GM21526 (cell line): ENCODE measurements at regions not wholly inside any gene's neighbourhood (a gene's known extent, or its start where the extent isn't known, plus 50 kb on each side); places are given as distances from the start of the nearest gene placed in this dataset.

Experiments used
- ATAC-seq: cut with Tn5 transposase; IDR thresholded peaks from one replicate; pipeline ENCODE4 v1.9.1; 2021; ENCODE audit warnings: moderate library complexity; ENCODE audit not compliant: unreplicated experiment, low FRiP score

DNA sequence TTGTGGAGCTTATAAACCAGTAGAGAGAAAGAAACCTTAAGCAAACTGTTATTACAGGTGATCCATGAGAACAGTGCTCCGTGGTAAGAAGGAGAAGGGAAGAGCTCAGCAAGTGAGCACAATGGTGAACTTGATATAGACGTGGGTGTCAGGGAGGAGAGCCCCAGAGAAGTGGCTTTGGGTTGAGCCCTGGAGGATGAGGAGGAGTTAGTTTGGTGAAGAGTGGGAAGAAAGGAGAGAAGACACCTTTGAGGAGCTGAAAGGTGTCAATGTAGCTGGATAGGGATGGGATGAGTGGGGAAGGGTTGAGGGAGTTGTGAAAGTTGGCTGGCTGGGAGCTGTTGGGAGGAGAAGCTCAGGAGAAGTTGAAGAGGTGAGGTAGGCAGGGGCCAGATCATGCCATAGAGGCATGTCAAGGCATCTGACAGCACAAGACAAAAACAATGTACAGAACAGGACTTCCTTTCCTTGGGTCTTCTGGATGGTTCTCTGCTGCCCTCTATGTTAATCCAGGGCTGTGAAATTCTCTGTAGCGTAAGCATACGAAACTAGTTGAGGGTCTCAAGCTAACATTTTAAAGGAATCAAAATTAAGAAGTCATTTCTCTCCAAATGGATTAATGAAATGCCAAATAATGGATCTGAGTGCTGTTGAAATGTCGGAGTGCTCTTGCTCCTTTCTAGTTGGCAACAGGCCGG, 501.9 kb downstream of the KDM4C start:
- no peak for ATAC-seq

DNA sequence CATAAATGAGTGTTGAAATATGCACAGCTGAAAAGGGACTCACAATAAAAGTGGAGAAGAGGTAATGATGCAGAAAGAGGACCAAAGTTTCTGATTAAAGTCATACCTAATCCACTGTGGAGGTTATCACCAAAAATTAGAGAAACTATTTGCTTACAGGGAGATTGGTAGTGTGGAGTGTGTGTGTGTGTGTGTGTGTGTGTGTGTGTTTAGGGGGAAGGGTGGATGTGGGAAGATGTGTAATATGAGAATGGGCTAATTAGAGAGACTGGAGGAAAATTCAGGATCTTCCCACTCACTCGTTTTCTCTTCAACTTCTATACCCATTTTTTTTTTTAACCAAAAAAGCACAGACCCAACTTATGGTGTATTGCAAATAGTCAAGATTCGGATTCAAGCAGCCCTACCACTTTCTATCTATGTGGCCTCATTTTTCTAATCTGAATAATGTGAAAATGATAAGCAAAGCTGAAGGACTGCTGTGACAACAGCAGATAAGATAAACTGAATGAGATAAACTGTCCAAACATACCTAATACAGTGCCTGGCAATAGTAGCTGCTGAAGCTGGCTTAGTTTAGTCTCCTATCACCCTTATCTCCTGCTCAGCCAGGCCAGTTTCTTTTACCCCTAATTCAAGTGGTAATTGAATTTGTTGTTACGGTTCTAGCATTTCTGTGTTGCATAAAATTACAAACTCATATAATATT, 501.1 kb downstream of the KDM4C start:
- no peak for ATAC-seq

DNA sequence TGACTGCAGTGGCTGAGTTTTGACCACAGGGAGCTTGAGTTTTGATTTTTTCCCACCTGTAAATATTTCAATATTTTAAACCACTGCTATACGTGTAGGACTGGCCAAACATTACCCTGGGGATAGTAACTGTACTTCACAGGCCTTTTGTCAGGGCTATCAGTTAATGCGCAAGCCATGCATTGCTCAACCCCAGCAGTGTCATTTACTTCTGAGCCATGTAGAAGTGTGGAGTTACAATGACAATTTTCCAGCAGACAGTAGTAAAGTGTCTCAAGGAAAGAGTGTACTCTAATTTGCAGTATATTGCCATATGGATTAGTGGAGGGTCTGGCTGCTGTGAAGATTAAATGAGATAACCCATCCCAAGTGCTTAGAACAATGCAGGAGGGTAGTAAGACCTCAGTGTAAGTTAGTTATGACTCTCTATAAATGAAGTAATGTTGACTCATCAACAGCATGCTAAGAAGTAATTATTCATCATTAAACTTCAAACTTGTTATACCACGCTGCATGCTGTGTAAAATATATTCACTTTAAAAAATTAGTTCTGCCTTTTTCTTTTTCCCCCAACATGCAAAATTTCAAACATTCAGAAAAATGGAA, 489.2 kb downstream of the KDM4C start:
- ATAC-seq = no peak

DNA sequence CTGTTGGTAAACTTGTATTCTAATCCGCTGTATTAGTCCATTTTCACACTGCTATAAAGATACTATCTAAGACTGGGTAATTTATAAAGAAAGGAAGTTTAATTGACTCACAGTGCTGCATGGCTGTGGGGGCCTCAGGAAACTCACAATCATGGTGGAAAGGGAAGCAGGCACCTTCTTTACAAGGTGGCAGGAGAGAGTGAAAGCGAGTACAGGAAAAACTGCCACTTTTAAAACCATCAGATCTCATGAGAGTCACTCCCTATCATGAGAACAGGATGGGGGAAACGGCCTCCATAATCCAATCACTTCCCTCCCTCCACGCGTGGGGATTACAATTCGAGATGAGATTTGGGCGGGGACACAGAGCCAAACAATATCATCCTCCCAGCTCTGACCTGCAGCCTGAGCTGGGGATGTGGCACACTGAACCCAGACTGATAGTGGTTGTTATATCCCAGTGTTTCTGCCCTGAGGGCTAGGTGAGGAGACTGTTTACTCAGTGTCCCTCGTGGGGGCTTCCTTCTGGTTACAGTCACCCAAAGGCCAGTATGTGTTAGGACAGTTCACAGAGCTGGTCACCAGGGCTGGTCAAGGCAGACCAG, 488.3 kb downstream of the KDM4C start:
- ATAC-seq = no peak

DNA sequence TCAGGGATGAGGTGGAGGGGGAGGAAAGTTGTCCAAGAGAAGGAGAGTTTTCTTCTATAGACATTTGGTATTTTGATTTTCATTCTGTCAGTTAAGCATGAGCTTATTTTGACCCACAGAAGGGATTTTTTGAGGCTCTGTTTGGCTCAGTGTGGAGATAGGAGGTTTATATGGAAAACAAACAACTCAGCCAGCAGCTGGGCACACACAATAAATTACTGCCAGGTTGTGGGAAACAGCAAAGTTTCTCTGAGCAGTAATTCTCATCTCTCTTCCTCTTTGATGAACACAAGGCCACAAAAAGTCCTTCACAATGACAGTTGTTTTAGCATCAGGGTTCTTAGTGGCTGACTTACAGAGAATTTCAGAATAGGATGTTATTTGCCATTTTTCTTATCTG, 486.1 kb downstream of the KDM4C start:
- no peak for ATAC-seq

DNA sequence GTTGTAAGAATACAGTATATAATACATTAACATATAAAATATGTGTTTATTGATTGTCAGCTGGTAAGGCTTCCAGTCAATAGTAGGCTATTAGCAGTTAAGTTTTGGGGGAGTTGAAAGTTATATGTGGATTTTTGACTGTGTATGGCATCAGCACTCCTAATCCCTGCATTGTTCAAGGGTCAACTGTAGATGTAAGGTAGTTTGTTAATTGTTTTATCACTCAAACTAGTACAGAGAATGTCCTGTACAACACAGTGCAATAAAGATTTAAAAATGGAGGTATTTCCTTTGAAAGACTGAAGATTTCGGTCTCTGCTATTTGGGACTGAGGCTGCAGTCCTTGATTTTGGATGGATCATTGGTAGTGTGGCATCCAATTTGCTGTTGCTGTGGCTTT, 484.4 kb downstream of the KDM4C start:
- ATAC-seq = no peak

DNA sequence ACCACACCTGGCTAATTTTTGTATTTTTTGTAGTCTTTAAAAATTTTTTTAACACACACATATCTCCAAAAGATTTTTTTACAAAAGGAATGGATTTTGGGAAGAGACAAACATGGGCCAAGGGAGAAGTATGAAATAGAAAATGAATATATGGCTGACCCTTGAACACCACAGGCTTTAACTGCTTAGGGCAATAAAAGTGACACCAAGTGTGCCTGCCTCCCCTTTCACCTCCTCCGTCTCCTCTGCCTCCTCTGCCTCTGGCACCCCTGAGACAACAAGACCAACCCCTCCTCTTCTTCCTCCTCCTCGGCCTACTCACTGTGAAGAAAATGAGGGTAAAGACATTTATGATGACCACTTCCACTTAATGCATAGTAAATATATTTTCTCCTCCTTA, 483.9 kb downstream of the KDM4C start:
- no peak for ATAC-seq

DNA sequence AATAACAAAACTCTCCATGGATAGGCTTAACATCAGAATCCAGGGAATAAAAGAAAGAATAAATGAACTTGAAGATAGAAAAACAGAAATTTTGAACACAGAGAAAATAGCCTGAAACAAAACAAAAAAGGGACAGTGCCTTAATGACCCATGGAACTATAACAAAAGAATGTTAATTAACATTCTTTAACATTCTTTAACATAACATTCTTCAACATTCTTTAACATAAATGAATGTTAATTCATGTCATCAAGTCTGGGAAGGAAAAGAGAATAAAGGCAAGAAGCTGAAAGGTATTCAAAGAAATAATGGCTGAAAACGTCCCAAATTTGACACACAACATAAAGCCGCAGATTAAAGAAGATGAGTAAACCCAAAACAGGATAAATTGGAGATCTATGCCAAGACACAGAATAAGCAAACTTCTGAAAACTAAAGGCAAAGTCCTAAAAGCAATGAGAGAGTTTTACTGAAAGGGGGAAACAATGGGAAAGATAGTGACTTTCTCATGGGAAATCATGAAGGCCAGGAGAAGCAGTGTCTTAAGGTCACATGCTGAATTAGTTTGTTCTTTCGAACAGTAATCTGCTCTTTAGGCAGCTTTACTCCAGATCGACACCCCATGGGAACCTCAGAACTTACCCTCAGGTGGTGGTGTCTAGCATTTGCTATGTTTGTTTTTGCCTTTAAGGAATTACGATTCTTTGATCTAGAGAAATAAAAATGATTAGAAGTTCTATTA, 483.0 kb downstream of the KDM4C start:
- ATAC-seq = no peak

DNA sequence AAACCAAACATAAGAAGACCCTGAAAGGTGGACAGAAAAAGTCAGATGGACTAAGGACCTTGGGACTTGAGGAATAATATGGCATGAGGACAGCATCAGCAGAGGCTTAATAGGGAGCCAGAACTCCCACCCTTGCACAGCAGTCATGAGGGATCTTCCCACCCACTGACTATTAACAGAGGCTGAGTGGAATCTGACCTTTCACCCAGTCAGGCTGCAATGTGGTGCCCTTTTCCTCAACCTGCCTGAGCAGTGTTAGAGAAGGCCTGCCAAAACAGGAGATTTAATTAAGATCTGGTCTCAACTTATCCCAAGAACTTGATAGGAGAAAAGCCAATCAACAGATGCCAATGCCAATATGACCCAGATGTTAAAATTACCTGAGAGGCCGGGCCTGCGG, 481.9 kb downstream of the KDM4C start:
- no peak for ATAC-seq

DNA sequence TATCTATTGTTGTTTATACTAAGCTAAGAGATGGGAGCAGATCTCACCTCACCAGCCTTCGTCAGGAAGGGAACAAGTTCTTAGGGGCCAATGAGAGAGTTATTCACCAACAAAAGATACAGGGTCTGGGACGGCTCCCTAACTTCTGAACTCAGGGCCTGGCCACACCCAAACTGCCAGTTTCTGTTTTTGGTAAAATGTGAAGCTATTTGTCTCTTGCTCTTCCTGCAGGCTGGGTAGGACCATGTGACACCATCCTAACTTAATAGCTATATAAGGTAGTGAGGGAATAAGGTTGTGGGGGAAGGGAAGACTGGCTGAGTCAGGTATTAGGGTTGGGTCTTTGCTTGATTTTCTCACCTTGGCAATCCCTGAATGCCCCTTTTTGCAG, 480.5 kb downstream of the KDM4C start:
- no peak for ATAC-seq

DNA sequence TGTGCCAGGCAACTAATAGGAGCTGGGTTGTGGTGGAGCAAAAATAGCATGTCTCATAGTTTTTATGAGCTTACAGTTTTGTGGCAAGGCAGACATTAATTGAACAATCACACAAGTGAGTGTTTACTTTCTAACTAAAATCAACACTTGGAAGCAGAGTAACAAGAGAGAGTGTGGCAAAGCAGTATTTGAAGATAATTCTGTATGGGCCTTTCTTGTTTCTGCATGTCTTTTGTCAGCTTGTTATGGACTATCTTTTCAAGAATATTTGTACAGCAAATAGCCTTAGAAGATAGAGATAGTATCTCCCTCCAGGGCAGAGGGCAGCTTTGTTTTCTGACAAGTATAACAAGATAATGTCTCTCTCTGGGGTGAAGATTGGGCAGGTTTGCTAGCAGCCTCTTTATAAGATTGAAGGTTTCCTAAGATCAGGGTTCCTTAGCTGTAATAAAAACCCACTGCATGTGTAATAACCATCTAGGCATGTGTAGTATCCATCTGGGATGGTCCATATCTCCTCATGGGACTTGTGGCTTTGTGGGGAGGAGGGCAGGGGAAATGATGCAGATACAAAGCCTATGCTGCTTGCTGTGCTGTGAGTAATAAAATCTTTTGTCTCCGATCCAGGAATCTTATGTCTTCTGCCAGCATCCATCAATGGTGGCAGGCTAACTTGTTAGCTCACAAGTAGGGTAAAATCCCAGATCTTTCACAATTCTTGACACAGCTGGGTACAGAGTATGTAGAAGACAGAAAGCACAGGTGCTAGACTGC, 479.9 kb downstream of the KDM4C start:
- ATAC-seq = no peak

DNA sequence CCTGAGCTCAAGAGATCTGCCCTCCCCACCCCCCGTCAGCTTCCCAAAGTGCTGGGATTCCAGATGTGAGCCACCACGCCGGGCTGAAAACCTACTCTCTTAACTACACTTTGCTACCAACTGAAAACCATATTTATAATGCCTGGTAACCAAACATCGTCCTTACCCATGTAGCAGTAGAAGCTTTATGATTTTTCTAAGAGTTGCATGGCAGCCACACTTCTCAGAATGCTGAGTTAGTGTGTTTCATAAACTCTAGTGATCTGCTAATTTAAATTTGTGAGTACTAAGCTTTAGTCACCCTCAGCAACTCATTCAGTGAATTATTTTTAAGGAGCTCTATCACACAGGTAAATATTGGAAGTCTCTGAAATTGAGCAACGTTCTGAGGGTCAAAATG, 478.4 kb downstream of the KDM4C start:
- no peak for ATAC-seq

DNA sequence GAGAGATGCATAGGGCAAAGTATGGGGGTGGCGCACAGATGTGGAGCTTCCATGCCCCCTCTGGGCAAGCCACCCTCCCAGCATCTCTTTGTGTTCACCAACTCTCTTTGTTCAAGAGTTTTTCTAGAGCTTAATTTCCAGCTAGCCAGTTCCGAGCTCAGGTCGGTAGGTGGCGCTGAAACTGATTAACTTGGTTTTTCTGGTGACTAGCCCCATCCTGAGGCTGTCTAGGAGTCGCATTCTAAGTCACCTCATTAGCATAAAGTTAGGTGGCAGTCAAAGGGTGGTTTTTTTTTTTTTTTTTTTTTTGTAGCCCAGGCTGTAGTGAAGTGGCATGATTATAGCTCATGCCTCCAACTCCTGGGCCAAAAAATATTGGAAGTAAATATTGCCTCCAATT, 476.4 kb downstream of the KDM4C start:
- ATAC-seq = no peak

DNA sequence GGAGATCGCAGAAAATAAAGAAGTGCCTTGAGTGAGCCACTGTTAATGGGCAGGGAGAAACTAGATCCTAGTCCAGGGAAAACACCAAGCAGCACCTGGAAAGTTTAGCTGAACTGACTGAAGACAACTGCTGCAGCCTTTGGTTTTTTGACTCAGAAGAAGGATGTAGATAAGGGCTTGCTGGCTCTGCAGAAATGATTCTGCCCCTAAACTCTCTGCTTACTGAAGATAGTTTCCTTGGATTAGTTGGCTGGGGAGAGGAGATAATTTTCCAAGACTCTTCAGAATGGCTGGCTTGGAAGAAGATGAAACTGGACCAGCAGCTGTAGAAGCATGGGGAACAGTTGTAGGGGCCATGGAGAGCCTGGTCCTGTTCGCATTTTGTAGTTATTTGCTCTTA, 471.8 kb downstream of the KDM4C start:
- ATAC-seq = no peak

DNA sequence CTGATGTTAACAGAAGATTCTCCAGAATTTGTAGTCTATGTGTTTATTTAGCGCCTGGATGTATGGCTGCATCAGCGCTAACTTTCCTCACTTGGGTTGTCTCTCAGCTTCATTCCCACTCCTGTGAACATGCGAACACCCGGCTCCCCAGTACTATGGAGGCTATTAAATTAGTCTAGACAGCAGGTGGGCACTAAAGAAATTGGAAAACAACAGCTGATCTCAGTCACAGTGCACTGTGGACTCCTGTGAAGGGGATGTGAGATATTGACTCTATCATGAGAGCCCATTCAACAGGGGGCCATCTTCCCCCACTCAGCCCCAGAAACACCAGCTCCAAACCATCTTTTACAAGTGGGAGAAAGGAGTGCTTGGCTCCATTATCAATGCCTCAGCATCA, 471.0 kb downstream of the KDM4C start:
- no peak for ATAC-seq

DNA sequence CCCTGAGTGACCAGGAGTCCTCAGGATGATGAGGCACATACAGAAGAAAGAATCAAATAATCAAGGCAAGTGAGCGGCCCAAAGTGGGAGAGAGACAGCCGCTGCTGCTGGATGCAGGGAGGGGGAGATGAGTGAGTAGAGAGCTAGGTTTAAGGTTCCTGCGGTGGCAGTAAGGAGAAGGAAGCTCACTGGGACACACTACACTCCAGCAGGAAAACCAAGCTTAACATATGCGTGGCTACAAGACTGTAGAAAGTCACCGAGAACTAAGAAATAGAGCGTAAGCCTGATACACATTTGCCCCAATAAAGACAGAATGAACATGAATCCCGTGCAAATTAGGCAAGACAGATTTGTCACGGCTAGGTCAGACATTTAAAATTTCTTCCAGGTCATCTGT, 470.2 kb downstream of the KDM4C start:
- no peak for ATAC-seq

DNA sequence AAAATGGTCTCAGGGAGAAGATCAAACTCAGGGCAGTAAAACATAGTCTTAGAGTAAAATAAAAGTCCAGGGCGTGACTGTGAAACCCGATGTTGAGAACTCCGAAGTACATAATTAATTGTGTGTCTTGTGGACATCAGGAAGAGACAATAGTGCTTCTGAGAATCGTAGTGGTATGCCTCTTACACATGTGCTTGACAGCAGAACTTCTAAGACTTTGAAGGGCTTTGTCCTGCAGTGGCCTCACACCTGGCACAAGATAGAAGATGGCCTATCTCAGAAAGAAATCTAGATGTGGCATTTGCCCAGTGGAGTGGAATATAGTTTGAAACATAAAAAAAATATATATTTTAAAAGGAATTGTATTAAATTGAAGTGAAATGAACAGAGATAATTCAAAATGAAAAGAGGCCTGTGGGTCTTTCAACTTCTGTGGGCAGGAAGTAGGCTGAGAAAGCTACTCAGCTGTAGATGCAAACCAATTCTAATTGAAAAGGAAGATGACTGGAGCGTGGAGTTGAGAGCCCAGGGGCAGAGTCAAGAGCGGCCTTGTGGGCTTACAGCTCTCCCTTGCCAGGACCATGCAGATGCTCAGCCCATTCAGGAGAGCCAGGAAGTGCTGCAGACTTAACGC, 468.4 kb downstream of the KDM4C start:
- no peak for ATAC-seq
